PC-9 (cell line): ENCODE measurements at regions not wholly inside any gene's neighbourhood (a gene's known extent, or its start where the extent isn't known, plus 50 kb on each side); places are given as distances from the start of the nearest gene placed in this dataset.

ENCODE experiments used
- BruUV-seq: library from RNA; stranded (reverse); fragments of 400-500 nt; replicated peaks from 2 replicates; lab custom pipeline; 2021; lab: Mats Ljungman, UMichigan
- CTCF ChIA-PET: fragments of 300-600 bp; sonication (Branson Sonifier 250); formaldehyde crosslinking; loops from one replicate; lab custom pipeline; 2022; ENCODE audit warnings: antibody characterized with exemption; lab: Charles Lee
- POLR2A ChIA-PET: fragments of 300-600 bp; sonication (Branson Sonifier 250); formaldehyde crosslinking; loops from one replicate; lab custom pipeline; 2022; ENCODE audit warnings: antibody characterized with exemption; ENCODE audit not compliant: unreplicated experiment; lab: Charles Lee
- DNase-seq, 2 experiments: peaks; one replicate each; pipeline versions ENCODE4 v3.0.0 to v3.0.0-alpha.2; 2015 to 2022; ENCODE audit warnings: mixed read lengths in 1 of 2
- H2AFZ ChIP-seq: fragments of 200-600 bp; sonication (generic); 2 replicates; pipeline ENCODE4 v1.8.1; 2017; ENCODE audit warnings: antibody characterized with exemption
- H3F3A ChIP-seq: fragments of 200-600 bp; sonication (generic); 2 replicates; pipeline ENCODE4 v1.8.1; 2017; ENCODE audit warnings: antibody characterized with exemption, mild to moderate bottlenecking, low read depth; ENCODE audit not compliant: insufficient read depth
- H3K27ac ChIP-seq: fragments of 200-600 bp; sonication (generic); 2 replicates; pipeline ENCODE4 v1.6.1; 2016; ENCODE audit warnings: mixed run types
- H3K27me3 ChIP-seq: fragments of 200-600 bp; sonication (generic); 2 replicates; pipeline ENCODE4 v1.6.1; 2016; ENCODE audit warnings: low read depth, mixed run types; ENCODE audit not compliant: insufficient read depth
- H3K36me3 ChIP-seq: fragments of 200-600 bp; sonication (generic); 2 replicates; pipeline ENCODE4 v1.6.1; 2016; ENCODE audit warnings: low read depth, mixed run types
- H3K4me1 ChIP-seq: fragments of 200-600 bp; sonication (generic); replicated peaks from 2 replicates; pipeline ENCODE4 v1.6.1; 2016; ENCODE audit warnings: mixed run types; ENCODE audit not compliant: insufficient read depth
- H3K4me2 ChIP-seq: fragments of 200-600 bp; sonication (generic); 2 replicates; pipeline ENCODE4 v1.6.1; 2017; ENCODE audit warnings: mixed run types
- H3K4me3 ChIP-seq: fragments of 200-600 bp; sonication (generic); 2 replicates; pipeline ENCODE4 v1.6.1; 2016; ENCODE audit warnings: mixed run types
- H3K79me2 ChIP-seq: fragments of 200-600 bp; sonication (generic); 2 replicates; pipeline ENCODE4 v1.6.1; 2017; ENCODE audit warnings: low read depth, mixed run types
- H3K9me2 ChIP-seq: fragments of 200-600 bp; sonication (generic); 2 replicates; pipeline ENCODE4 v1.8.1; 2017; ENCODE audit warnings: mild to moderate bottlenecking; ENCODE audit not compliant: insufficient read depth
- H3K9me3 ChIP-seq: fragments of 200-600 bp; sonication (generic); 2 replicates; pipeline ENCODE4 v1.8.1; 2016; ENCODE audit warnings: low read depth; ENCODE audit not compliant: insufficient read depth
- H4K20me1 ChIP-seq: fragments of 200-600 bp; sonication (generic); 2 replicates; pipeline ENCODE4 v1.8.1; 2017; ENCODE audit not compliant: insufficient read depth
- EZH2 ChIP-seq: fragments of 200-600 bp; sonication (generic); IDR thresholded peaks from 2 replicates; pipeline ENCODE4 v1.8.0; 2017; ENCODE audit warnings: antibody characterized with exemption, low read depth
- intact Hi-C: fragments of 100-400 bp; cut with micrococcal nuclease; formaldehyde crosslinking; loops from one replicate; pipeline ENCODE4 v1.10.0; 2022; ENCODE audit not compliant: unreplicated experiment
- TF ChIP-seq, protein P1 (sequence below): fragments of 200-600 bp; sonication (generic); conservative IDR thresholded peaks from 2 replicates; pipeline ENCODE4 v1.6.1; 2017; ENCODE audit warnings: mixed run types, antibody characterized with exemption, mild to moderate bottlenecking, moderate library complexity

DNA sequence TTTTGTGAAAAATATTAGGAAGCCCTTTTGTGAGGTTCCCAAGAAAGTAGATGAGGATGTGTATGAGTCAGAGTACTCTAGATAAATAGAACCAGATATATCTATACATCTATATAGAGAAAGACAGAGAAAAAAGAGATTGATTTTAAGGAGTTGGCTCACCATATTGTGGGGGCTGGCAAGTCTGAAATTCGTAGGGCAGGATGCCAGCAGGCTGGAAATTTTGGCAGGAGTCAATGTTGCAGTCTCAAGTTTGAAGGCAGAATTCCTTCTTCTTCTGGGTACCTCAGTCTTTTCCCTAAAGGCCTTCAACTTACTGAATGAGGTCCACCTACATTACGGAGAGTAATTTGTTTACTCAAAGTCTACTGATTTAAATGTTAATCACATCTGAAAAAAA, 65.3 kb upstream of the SAMD3 start:
- no peak overlapping the region for H3K4me2 ChIP-seq
- H3K9me2 ChIP-seq: no peaks in the 10 kb centered on the region
- ChIA-PET CTCF (no interaction called here), POLR2A (no interaction called here)
- BruUV-seq: no TSS peak
- H3K9me3 ChIP-seq: no peaks in the 10 kb centered on the region
- H3K4me1 ChIP-seq: no peaks in the 10 kb centered on the region
- no peaks in the 10 kb centered on the region for H4K20me1 ChIP-seq
- H3K79me2 ChIP-seq: no peaks in the 10 kb centered on the region
- TF ChIP-seq EZH2: no peak
- TF ChIP-seq, protein P1, sequence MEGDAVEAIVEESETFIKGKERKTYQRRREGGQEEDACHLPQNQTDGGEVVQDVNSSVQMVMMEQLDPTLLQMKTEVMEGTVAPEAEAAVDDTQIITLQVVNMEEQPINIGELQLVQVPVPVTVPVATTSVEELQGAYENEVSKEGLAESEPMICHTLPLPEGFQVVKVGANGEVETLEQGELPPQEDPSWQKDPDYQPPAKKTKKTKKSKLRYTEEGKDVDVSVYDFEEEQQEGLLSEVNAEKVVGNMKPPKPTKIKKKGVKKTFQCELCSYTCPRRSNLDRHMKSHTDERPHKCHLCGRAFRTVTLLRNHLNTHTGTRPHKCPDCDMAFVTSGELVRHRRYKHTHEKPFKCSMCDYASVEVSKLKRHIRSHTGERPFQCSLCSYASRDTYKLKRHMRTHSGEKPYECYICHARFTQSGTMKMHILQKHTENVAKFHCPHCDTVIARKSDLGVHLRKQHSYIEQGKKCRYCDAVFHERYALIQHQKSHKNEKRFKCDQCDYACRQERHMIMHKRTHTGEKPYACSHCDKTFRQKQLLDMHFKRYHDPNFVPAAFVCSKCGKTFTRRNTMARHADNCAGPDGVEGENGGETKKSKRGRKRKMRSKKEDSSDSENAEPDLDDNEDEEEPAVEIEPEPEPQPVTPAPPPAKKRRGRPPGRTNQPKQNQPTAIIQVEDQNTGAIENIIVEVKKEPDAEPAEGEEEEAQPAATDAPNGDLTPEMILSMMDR: no peak
- no peaks in the 10 kb centered on the region for H3K36me3 ChIP-seq
- H3K27me3 ChIP-seq: no peaks in the 10 kb centered on the region
- H2AFZ ChIP-seq: no peak overlapping the region
- intact Hi-C loops: no loop called here
- H3K4me3 ChIP-seq: no peak overlapping the region
- no peaks in the 10 kb centered on the region for H3F3A ChIP-seq
- no peak overlapping the region for H3K27ac ChIP-seq
- no peak for DNase-seq

DNA sequence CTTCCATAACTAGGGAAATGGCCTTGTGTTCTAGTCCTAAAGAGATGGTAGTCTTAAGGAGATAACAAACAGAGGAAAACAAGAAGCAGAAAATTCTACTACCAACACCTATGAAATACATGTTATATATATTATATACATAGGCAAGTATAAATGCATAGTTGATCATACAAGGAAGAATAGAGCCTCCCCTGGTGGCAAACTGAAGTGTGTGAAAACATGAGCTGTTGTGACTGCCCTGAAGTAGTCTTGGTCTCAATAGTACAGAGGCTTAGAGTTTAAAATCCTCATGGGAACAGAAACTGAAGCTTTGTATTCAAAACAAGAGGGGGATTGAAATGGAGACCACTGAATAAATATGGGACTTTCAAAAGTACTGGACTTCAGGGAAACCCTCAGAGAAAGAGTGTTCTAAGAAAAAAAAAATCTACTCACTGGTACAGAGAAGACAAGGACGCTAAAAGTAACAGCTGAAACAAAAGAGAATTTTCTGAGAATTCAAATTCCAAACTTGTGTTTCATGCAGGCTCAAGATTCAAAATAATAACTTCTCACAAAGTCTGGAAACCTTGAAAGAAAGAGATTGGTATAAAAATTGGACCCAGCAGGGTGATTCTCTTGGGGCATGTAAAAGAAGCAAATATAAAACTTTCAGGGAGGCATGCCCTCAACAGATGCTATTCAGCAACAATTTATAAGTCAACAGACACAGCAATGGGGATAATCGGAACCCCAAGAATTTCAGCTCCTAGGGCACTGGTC, 59.7 kb upstream of the SAMD3 start:
- no peaks in the 10 kb centered on the region for H3K9me2 ChIP-seq
- no peak overlapping the region for H3K4me3 ChIP-seq
- no peak for DNase-seq
- no TSS peak for BruUV-seq
- H3F3A ChIP-seq: no peaks in the 10 kb centered on the region
- POLR2A ChIA-PET: interaction anchor here (0.6 kb wide), 1 partner anchor 200 kb away, joined by 4 read pairs; no protein-coding TSS in a partner anchor
- TF ChIP-seq, protein P1: peak; percentile 47; the same call in 1 of the 2 replicates
- no peak for TF ChIP-seq EZH2
- H3K79me2 ChIP-seq: no peaks in the 10 kb centered on the region
- H3K27ac ChIP-seq: no peak overlapping the region
- no peak overlapping the region for H2AFZ ChIP-seq
- no peaks in the 10 kb centered on the region for H3K36me3 ChIP-seq
- no peaks in the 10 kb centered on the region for H3K27me3 ChIP-seq
- no peaks in the 10 kb centered on the region for H3K9me3 ChIP-seq
- CTCF ChIA-PET: no interaction called here
- H3K4me1 ChIP-seq: no peaks in the 10 kb centered on the region
- no peak overlapping the region for H3K4me2 ChIP-seq
- no peaks in the 10 kb centered on the region for H4K20me1 ChIP-seq
- intact Hi-C loops: no loop called here

DNA sequence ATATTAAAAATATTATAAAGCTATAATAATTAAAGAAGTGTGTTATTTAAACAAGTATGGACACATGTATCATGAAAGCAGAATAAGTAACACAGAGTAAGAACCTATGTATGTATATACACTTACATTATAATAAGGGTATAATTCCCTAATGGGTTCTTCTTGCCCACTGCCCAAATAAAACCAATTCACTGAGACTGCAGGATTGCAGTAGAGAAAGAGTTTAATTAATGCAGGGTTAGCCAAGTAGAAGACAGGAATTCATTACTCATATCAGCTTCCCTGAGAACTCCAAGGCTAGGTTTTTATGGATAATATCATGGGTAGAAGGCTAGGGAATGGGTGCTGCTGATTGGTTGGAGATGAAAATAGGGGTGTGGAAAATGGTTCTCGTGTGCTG, 53.8 kb upstream of the SAMD3 start:
- no peaks in the 10 kb centered on the region for H3K9me2 ChIP-seq
- no peak overlapping the region for H3K4me2 ChIP-seq
- ChIA-PET CTCF (no interaction called here), POLR2A (no interaction called here)
- H3F3A ChIP-seq: no peaks in the 10 kb centered on the region
- H3K36me3 ChIP-seq: no peaks in the 10 kb centered on the region
- TF ChIP-seq, protein P1: no peak
- TF ChIP-seq EZH2: no peak
- H2AFZ ChIP-seq: no peak overlapping the region
- H3K79me2 ChIP-seq: no peaks in the 10 kb centered on the region
- H4K20me1 ChIP-seq: no peaks in the 10 kb centered on the region
- intact Hi-C loops: no loop called here
- no peak overlapping the region for H3K4me3 ChIP-seq
- no TSS peak for BruUV-seq
- no peaks in the 10 kb centered on the region for H3K27me3 ChIP-seq
- no peak overlapping the region for H3K27ac ChIP-seq
- H3K4me1 ChIP-seq: no peaks in the 10 kb centered on the region
- no peak for DNase-seq
- peaks cover 5% of the 10 kb centered on the region; the same call in 1 of the 2 replicates for H3K9me3 ChIP-seq
